B cell (primary cell): ENCODE measurements at regions not wholly inside any gene's neighbourhood (a gene's known extent, or its start where the extent isn't known, plus 50 kb on each side); places are given as distances from the start of the nearest gene placed in this dataset.

Source experiments
- ATAC-seq: fragments of 200-7000 bp; cut with Tn5 transposase; one replicate; pipeline ENCODE4 v1.10.0; 2021; ENCODE audit warnings: low read depth, mild to moderate bottlenecking, moderate number of reproducible peaks, moderate library complexity
- CTCF ChIA-PET: fragments of 350-600 bp; sonication (Branson Sonifier 250); formaldehyde crosslinking; loops from one replicate; lab custom pipeline; 2021; ENCODE audit warnings: antibody characterized with exemption, inconsistent platforms; lab: Charles Lee
- POLR2A ChIA-PET: fragments of 350-600 bp; sonication (Branson Sonifier 250); formaldehyde crosslinking; loops from one replicate; lab custom pipeline; 2021; ENCODE audit warnings: antibody characterized with exemption; lab: Charles Lee
- DNase-seq: peaks from one replicate; pipeline ENCODE4 v3.0.0; 2013
- H2AFZ ChIP-seq: 2 replicates; pipeline ENCODE4 v1.6.1; 2012; ENCODE audit warnings: mild to moderate bottlenecking, low read depth, low read length; ENCODE audit not compliant: insufficient read depth, poor library complexity, severe bottlenecking
- H3K27ac ChIP-seq, 2 donors: 1 replicate in 1 of 2; 2 replicates in 1 of 2; pipeline ENCODE4 v1.5.1; 2012 to 2013; ENCODE audit warnings: low read length in 2 of 2, mild to moderate bottlenecking in 2 of 2, moderate library complexity in 1 of 2
- H3K27me3 ChIP-seq, 4 experiments: fragments of 200-600 bp in 1 of 4; sonication (generic) in 1 of 4; replicated peaks in 1 of 4; 1 replicate in 2 of 4; 2 replicates in 2 of 4; pipeline versions ENCODE4 v1.6.1 to v1.7.0; 2013 to 2016; ENCODE audit warnings: low read length in 3 of 4, mild to moderate bottlenecking in 2 of 4, mixed read lengths in 1 of 4, moderate library complexity in 1 of 4; ENCODE audit not compliant: insufficient read depth in 4 of 4, control insufficient read depth in 3 of 4; ENCODE audit errors: control extremely low read depth in 1 of 4
- H3K36me3 ChIP-seq, 2 experiments: replicated peaks in 1 of 2; 1 replicate in 1 of 2; 2 replicates in 1 of 2; pipeline versions ENCODE4 v1.6.1 to v1.7.1; 2013; ENCODE audit warnings: low read length in 1 of 2; ENCODE audit not compliant: insufficient read depth in 2 of 2, control insufficient read depth in 1 of 2; ENCODE audit errors: control extremely low read depth in 1 of 2, extremely low read depth in 1 of 2
- H3K4me1 ChIP-seq, 2 donors: fragments of 200-600 bp in 1 of 2; sonication (generic) in 1 of 2; 1 replicate in 1 of 2; 2 replicates in 1 of 2; pipeline versions ENCODE4 v1.5.1 to v1.6.1; 2013 to 2017; ENCODE audit warnings: low read length in 2 of 2; ENCODE audit not compliant: control insufficient read depth in 2 of 2, insufficient read depth in 2 of 2
- H3K4me2 ChIP-seq: replicated peaks from 2 replicates; pipeline ENCODE3; 2012; ENCODE audit warnings: mild to moderate bottlenecking, low read depth, low read length; ENCODE audit not compliant: poor library complexity, severe bottlenecking
- H3K4me3 ChIP-seq, 5 experiments: fragments of 200-600 bp in 1 of 5; sonication (generic) in 1 of 5; 1 replicate in 3 of 5; 2 replicates in 2 of 5; pipeline versions ENCODE4 v1.5.1 to v1.7.0; 2011 to 2016; ENCODE audit warnings: low read length in 4 of 5, mild to moderate bottlenecking in 4 of 5, low read depth in 2 of 5, control low read depth in 1 of 5, moderate library complexity in 1 of 5; ENCODE audit not compliant: insufficient read depth in 1 of 5; ENCODE audit errors: control extremely low read depth in 1 of 5, extremely low read depth in 1 of 5
- H3K79me2 ChIP-seq: fragments of 200-600 bp; sonication (generic); one replicate; pipeline ENCODE4 v1.6.0; 2016; ENCODE audit warnings: low read length; ENCODE audit not compliant: control insufficient read depth, insufficient read depth
- H3K9ac ChIP-seq: fragments of 200-600 bp; sonication (generic); 2 replicates; pipeline ENCODE4 v1.6.1; 2017; ENCODE audit warnings: mild to moderate bottlenecking, low read length, moderate library complexity
- H3K9me3 ChIP-seq, 3 donors: one replicate each; pipeline versions ENCODE4 v1.6.1 to v1.7.1; 2013; ENCODE audit warnings: low read length in 2 of 3; ENCODE audit not compliant: control insufficient read depth in 2 of 3, insufficient read depth in 1 of 3; ENCODE audit errors: control extremely low read depth in 1 of 3
- H4K20me1 ChIP-seq: 2 replicates; pipeline ENCODE4 v1.6.0; 2012; ENCODE audit warnings: mild to moderate bottlenecking, low read length; ENCODE audit not compliant: insufficient read depth, control insufficient read depth, poor library complexity, severe bottlenecking
- H3K27ac Mint-ChIP-seq: one replicate; pipeline ENCODE4 v1.8.0; 2021; ENCODE audit warnings: mixed read lengths
- H3K27me3 Mint-ChIP-seq: one replicate; pipeline ENCODE4 v1.8.0; 2021; ENCODE audit warnings: mixed read lengths
- H3K4me1 Mint-ChIP-seq: one replicate; pipeline ENCODE4 v1.8.0; 2021; ENCODE audit warnings: mixed read lengths
- H3K4me3 Mint-ChIP-seq: one replicate; pipeline ENCODE4 v1.8.0; 2021; ENCODE audit warnings: mixed read lengths
- H3K9me3 Mint-ChIP-seq: one replicate; pipeline ENCODE4 v1.8.0; 2022; ENCODE audit warnings: mixed read lengths; ENCODE audit not compliant: insufficient read depth
- EZH2 ChIP-seq: IDR thresholded peaks from 2 replicates; pipeline ENCODE4 v1.6.1; 2012; ENCODE audit warnings: borderline replicate concordance, low read depth, mild to moderate bottlenecking, moderate library complexity, low read length; ENCODE audit not compliant: insufficient read depth, poor library complexity, severe bottlenecking
- WGBS: methylation state at CpG from one replicate; pipeline ENCODE4 v1.1.5; 2013; ENCODE audit warnings: missing lambda C conversion rate; ENCODE audit not compliant: insufficient coverage; 5-methylcytosine and 5-hydroxymethylcytosine counted together
- intact Hi-C: fragments of 100-400 bp; cut with micrococcal nuclease; formaldehyde crosslinking; loops from one replicate; pipeline ENCODE4 v1.10.0; 2022
- TF ChIP-seq, protein P1 (sequence below): fragments of 200-600 bp; IDR thresholded peaks from one replicate; pipeline ENCODE4 v1.8.0; 2022; ENCODE audit warnings: antibody characterized with exemption, mild to moderate bottlenecking

- peaks cover 9% of the 10 kb centered on the region for H3K27me3 Mint-ChIP-seq
- ChIA-PET CTCF (no interaction called here), POLR2A (no interaction called here)
- Histone ChIP-seq H4K20me1 (no peaks in the 10 kb centered on the region), H3K9me3 (peaks cover 0 to 3% (median 0%) of the 10 kb centered on the region in 3 donors), H2AFZ (no peak overlapping the region), H3K4me1 (peaks cover 4% of the 10 kb centered on the region in 2 donors), H3K4me3 (no peak overlapping the region), H3K36me3 (no peaks in the 10 kb centered on the region), H3K9ac (no peak overlapping the region), H3K27ac (no peak overlapping the region), H3K79me2 (no peaks in the 10 kb centered on the region), H3K27me3 (no peaks in the 10 kb centered on the region), H3K4me2 (no peak overlapping the region)
- H3K4me3 Mint-ChIP-seq, result no peak overlapping the region
- no peak overlapping the region for H3K27ac Mint-ChIP-seq
- peaks cover 15% of the 10 kb centered on the region for H3K4me1 Mint-ChIP-seq
- intact Hi-C loops, result no loop called here
- 86% methylated on average over 1 of the region's 3 CpGs for WGBS
- no peak for TF ChIP-seq EZH2
- TF ChIP-seq, protein P1, sequence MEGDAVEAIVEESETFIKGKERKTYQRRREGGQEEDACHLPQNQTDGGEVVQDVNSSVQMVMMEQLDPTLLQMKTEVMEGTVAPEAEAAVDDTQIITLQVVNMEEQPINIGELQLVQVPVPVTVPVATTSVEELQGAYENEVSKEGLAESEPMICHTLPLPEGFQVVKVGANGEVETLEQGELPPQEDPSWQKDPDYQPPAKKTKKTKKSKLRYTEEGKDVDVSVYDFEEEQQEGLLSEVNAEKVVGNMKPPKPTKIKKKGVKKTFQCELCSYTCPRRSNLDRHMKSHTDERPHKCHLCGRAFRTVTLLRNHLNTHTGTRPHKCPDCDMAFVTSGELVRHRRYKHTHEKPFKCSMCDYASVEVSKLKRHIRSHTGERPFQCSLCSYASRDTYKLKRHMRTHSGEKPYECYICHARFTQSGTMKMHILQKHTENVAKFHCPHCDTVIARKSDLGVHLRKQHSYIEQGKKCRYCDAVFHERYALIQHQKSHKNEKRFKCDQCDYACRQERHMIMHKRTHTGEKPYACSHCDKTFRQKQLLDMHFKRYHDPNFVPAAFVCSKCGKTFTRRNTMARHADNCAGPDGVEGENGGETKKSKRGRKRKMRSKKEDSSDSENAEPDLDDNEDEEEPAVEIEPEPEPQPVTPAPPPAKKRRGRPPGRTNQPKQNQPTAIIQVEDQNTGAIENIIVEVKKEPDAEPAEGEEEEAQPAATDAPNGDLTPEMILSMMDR, result no peak
- H3K9me3 Mint-ChIP-seq, result no peaks in the 10 kb centered on the region
- ATAC-seq, result no peak
- no peak for DNase-seq
Measured at GRCh38 chr10:20953120-20953519, 56.0 kb upstream of the NEBL start.

DNA sequence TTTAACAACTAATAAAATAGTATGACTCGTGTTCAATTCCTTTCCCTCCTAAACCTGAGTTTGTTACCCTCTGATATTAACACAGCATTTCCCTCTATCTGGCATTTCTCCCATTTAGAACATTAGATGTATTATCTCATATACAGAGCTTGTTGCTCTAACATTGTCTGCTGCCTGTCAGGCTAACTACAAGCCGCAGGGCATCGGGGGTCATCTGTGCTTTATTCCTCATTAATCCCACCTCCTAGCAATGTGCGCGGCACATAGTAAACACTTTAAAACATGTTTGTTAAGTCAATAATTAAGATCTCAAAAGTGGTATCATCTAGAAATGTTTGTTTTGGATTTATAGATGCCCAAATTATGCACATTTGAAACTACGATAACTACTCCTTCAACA, 52.9 kb upstream of the NEBL start:
- Histone ChIP-seq H3K9ac (no peak overlapping the region), H3K4me1 (peaks cover 4% of the 10 kb centered on the region in 2 donors), H2AFZ (no peak overlapping the region), H3K9me3 (peaks cover 0 to 3% (median 0%) of the 10 kb centered on the region in 3 donors), H3K27me3 (no peaks in the 10 kb centered on the region), H3K36me3 (no peaks in the 10 kb centered on the region), H3K79me2 (no peaks in the 10 kb centered on the region), H3K4me3 (no peak overlapping the region), H3K27ac (no peak overlapping the region), H4K20me1 (no peaks in the 10 kb centered on the region), H3K4me2 (no peak overlapping the region)
- TF ChIP-seq, protein P1, result no peak
- no peak for TF ChIP-seq EZH2
- intact Hi-C loops, result no loop called here
- DNase-seq, result no peak
- Mint-ChIP-seq H3K9me3 (no peaks in the 10 kb centered on the region), H3K4me1 (peaks cover 15% of the 10 kb centered on the region), H3K27ac (no peak overlapping the region), H3K27me3 (peaks cover 2% of the 10 kb centered on the region), H3K4me3 (no peak overlapping the region)
- ChIA-PET CTCF (no interaction called here), POLR2A (no interaction called here)
- ATAC-seq, result no peak
- 100% methylated on average over 1 of the region's 6 CpGs for WGBS
